Ovary (tissue), 7 donors: ENCODE measurements at regions not wholly inside any gene's neighbourhood (a gene's known extent, or its start where the extent isn't known, plus 50 kb on each side); places are given as distances from the start of the nearest gene placed in this dataset.

Source experiments
- DNase-seq, 5 donors: peaks; one replicate each; pipeline ENCODE4 v3.0.0-alpha.2; 2019 to 2020
- H3K27ac ChIP-seq, 2 donors: fragments of 200-600 bp; one replicate each; pipeline versions ENCODE4 v1.5.1 to v1.8.0; 2019 to 2022
- H3K27me3 ChIP-seq: fragments of 200-600 bp; one replicate; pipeline ENCODE4 v1.8.0; 2022
- H3K36me3 ChIP-seq: fragments of 200-600 bp; sonication (generic); one replicate; pipeline ENCODE4 v1.5.1; 2019
- H3K4me1 ChIP-seq: one replicate; pipeline ENCODE4 v1.8.1; 2013; ENCODE audit warnings: mild to moderate bottlenecking, moderate library complexity; ENCODE audit not compliant: insufficient read depth
- H3K4me3 ChIP-seq: fragments of 200-600 bp; sonication (generic); one replicate; pipeline ENCODE4 v1.5.1; 2017
- H3K9me3 ChIP-seq, 2 donors: fragments of 200-600 bp in 1 of 2; sonication (generic) in 1 of 2; one replicate each; pipeline versions ENCODE4 v1.5.1 to v1.8.1; 2013 to 2019; ENCODE audit warnings: mild to moderate bottlenecking in 1 of 2, moderate library complexity in 1 of 2
- EP300 ChIP-seq: sonication (generic); formaldehyde crosslinking; IDR thresholded peaks from one replicate; pipeline ENCODE4 v1.6.1; 2017; ENCODE audit warnings: antibody characterized with exemption
- POLR2A ChIP-seq: fragments of 450-650 bp; IDR thresholded peaks from one replicate; pipeline ENCODE4 v1.6.1; 2017; ENCODE audit warnings: antibody characterized with exemption, mild to moderate bottlenecking, moderate library complexity
- WGBS, 3 donors: extraction: QIAGEN DNeasy Blood & Tissue Kit in 1 of 3; methylation state at CpG; one replicate each; pipeline versions ENCODE4 v1.1.5 to v1.1.7; 2013 to 2017; 5-methylcytosine and 5-hydroxymethylcytosine counted together
- intact Hi-C, 4 donors: fragments of 100-400 bp; cut with DNase I; formaldehyde crosslinking; loops; one replicate each; pipeline versions ENCODE4 v1.11.0 to v1.15.1; 2022 to 2023
- TF ChIP-seq, protein P1 (sequence below), 3 donors: fragments of 450-650 bp in 2 of 3; fragments of 200-600 bp in 1 of 3; IDR thresholded peaks; one replicate each; pipeline versions ENCODE4 v1.5.1 to v1.8.0; 2016 to 2022; ENCODE audit warnings: antibody characterized with exemption in 3 of 3, mild to moderate bottlenecking in 1 of 3
- donor health status: DM: no; HTN: no; CAD: no; lungs with moderate emphysema.
- donor health status: DM: no; HTN: no; CAD: no.
- donor health status: Bipolar disorder and iron deficiency.
- donor health status: DM: no; HTN: no; CAD: no.
- donor health status: DM: yes; HTN: yes; CAD: no.

DNA sequence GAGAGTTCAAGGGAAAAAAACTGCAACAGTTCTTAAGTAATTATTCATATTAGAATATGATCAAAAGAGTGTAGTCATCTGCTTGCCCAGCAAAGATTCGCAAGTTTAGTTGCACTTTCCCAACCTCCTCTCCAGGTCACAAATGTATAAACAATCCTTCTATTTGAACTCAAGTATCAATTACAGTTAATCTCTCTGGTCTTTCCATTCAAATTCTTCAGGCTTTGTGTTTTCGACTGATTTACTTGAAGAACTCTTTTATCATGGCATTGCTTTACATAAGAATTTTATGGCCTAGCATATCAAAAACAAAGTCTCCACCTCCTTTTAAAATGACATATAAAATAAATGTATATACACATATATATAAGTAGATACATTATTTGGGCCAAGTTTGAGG lies 1009.6 kb upstream of the DIAPH2 start:
- no peaks in the 10 kb centered on the region for H3K9me3 ChIP-seq
- no peaks in the 10 kb centered on the region for H3K4me1 ChIP-seq
- no peaks in the 10 kb centered on the region for H3K36me3 ChIP-seq
- no peak for TF ChIP-seq EP300
- TF ChIP-seq POLR2A = no peak
- TF ChIP-seq, protein P1, sequence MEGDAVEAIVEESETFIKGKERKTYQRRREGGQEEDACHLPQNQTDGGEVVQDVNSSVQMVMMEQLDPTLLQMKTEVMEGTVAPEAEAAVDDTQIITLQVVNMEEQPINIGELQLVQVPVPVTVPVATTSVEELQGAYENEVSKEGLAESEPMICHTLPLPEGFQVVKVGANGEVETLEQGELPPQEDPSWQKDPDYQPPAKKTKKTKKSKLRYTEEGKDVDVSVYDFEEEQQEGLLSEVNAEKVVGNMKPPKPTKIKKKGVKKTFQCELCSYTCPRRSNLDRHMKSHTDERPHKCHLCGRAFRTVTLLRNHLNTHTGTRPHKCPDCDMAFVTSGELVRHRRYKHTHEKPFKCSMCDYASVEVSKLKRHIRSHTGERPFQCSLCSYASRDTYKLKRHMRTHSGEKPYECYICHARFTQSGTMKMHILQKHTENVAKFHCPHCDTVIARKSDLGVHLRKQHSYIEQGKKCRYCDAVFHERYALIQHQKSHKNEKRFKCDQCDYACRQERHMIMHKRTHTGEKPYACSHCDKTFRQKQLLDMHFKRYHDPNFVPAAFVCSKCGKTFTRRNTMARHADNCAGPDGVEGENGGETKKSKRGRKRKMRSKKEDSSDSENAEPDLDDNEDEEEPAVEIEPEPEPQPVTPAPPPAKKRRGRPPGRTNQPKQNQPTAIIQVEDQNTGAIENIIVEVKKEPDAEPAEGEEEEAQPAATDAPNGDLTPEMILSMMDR (IDR thresholded peaks at IDR 0.05) = no peak
- no peak overlapping the region for H3K27ac ChIP-seq
- intact Hi-C loops = no loop called here
- no peaks in the 10 kb centered on the region for H3K27me3 ChIP-seq
- 72 to 86% (median 80%) methylated on average over 2 of the region's 2 CpGs for WGBS, 3 donors
- no peak for DNase-seq
- H3K4me3 ChIP-seq = no peak overlapping the region

DNA sequence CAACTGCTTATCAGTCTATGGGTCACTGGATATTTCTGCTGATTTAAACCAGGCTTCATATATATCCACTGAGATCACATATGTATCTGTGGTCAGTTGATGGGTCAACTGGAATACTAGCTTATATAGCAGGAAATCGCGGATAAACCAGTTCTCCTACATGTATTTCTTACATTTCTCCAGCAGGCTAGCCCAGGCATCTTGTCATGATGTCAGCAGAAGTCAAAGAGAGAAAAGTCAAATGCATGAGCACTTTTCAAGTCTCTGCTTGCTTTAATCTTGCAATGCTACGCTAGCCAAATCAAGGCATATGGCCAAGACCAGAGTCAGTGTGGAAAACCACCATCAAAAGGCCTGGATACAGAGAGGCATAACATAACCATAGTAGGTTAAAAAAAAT lies 1008.8 kb upstream of the DIAPH2 start:
- H3K27me3 ChIP-seq = no peaks in the 10 kb centered on the region
- intact Hi-C loops = no loop called here
- no peak overlapping the region for H3K27ac ChIP-seq
- DNase-seq = no peak
- no peaks in the 10 kb centered on the region for H3K9me3 ChIP-seq
- no peaks in the 10 kb centered on the region for H3K36me3 ChIP-seq
- TF ChIP-seq, protein P1 (IDR thresholded peaks at IDR 0.05) = no peak
- TF ChIP-seq EP300 (no peak), POLR2A (no peak)
- H3K4me3 ChIP-seq = no peak overlapping the region
- H3K4me1 ChIP-seq = no peaks in the 10 kb centered on the region
- WGBS, 3 donors = 68 to 85% (median 83%) methylated on average over 3 of the region's 3 CpGs

DNA sequence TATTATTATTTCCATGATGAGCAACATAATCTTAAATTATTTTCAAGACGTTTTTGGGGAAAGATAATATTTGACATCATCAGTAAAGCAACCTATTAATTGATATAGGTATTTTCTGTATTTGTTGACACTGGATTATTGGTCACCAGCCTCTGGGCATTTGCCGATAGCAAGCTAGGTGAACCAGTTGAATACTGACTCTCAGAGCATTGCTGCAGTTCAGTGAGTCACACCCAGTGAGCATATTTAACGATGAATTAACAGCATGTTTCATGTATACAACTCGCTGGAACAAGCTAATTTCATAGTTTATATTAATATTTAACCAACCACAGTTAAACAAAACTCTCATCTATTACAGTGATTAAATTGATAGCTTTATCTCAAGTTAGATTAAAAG lies 1006.0 kb upstream of the DIAPH2 start:
- no peak for DNase-seq
- no peak for TF ChIP-seq POLR2A
- TF ChIP-seq, protein P1 (IDR thresholded peaks at IDR 0.05) = no peak
- Histone ChIP-seq H3K4me3 (no peak overlapping the region), H3K36me3 (no peaks in the 10 kb centered on the region), H3K9me3 (no peaks in the 10 kb centered on the region), H3K27ac (no peak overlapping the region), H3K4me1 (no peaks in the 10 kb centered on the region), H3K27me3 (no peaks in the 10 kb centered on the region)
- intact Hi-C loops = no loop called here
- 57 to 67% (median 61%) methylated on average over 4 of the region's 4 CpGs for WGBS, 3 donors

DNA sequence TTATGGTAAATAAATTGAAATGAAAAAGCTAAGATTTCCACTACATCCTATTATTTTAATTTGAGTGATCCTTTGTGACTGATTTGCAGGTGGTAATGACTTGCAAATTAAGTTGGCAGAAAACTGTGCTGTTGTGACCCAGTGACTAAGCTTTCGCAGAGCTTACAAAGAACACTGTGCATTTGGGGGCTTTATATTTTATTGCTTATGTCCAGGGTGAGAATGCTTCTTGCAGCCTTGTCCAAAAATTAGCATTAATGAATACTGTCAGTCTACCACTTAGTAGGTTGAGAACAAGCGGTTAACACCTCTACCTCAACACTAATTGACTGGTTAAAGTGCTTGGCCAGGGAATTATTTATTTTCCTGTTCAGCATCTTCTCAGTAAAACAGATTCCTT lies 991.3 kb upstream of the DIAPH2 start:
- Histone ChIP-seq H3K36me3 (no peaks in the 10 kb centered on the region), H3K4me3 (no peak overlapping the region), H3K27me3 (no peaks in the 10 kb centered on the region), H3K4me1 (no peaks in the 10 kb centered on the region), H3K27ac (no peak overlapping the region), H3K9me3 (no peaks in the 10 kb centered on the region)
- 68 to 73% (median 71%) methylated on average over 2 of the region's 2 CpGs for WGBS, 3 donors
- TF ChIP-seq POLR2A = no peak
- TF ChIP-seq EP300 = no peak
- TF ChIP-seq, protein P1 (IDR thresholded peaks at IDR 0.05) = no peak
- no peak for DNase-seq
- intact Hi-C loops = no loop called here

DNA sequence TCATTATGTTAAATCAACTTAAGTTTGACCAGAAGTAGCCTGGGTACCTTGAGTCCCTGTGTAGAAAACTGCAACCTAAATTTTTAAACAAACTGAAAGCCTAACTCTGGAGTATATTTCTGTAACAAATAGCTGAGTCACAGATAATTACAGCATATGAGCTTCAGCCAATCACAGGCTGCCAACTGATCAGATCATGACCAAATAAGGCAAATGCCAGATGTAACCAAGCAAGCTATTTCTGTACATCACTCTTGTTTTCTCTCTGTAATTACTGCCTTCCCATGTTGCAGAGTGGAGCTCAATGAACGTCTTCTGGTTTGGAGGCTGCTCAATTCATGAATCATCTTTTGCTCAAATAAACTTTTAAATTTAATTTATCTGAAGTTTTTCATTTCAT lies 980.9 kb upstream of the DIAPH2 start:
- Histone ChIP-seq H3K27ac (no peak overlapping the region), H3K27me3 (no peaks in the 10 kb centered on the region), H3K9me3 (no peaks in the 10 kb centered on the region), H3K4me3 (no peak overlapping the region), H3K4me1 (no peaks in the 10 kb centered on the region), H3K36me3 (no peaks in the 10 kb centered on the region)
- TF ChIP-seq POLR2A (no peak), EP300 (no peak)
- TF ChIP-seq, protein P1 (IDR thresholded peaks at IDR 0.05) = no peak
- intact Hi-C loops = no loop called here
- WGBS, 3 donors = 56 to 63% (median 57%) methylated on average over 1 of the region's 1 CpG
- no peak for DNase-seq
